IgD-negative memory B cell (primary cell): ENCODE measurements at regions not wholly inside any gene's neighbourhood (a gene's known extent, or its start where the extent isn't known, plus 50 kb on each side); places are given as distances from the start of the nearest gene placed in this dataset.
A peak's percentile ranks its signal among the peaks of the same experiment; 100 is the strongest.

Experiments
- H3K27ac Mint-ChIP-seq, 3 donors: one replicate each; pipeline ENCODE4 v1.8.0; 2020 to 2022; ENCODE audit warnings: mild to moderate bottlenecking in 3 of 3, mixed read lengths in 3 of 3, moderate library complexity in 1 of 3
- H3K27me3 Mint-ChIP-seq: one replicate; pipeline ENCODE4 v1.8.0; 2021; ENCODE audit warnings: mixed read lengths
- H3K36me3 Mint-ChIP-seq: one replicate; pipeline ENCODE4 v1.8.0; 2020; ENCODE audit warnings: mild to moderate bottlenecking, mixed read lengths
- H3K4me1 Mint-ChIP-seq, 3 donors: one replicate each; pipeline ENCODE4 v1.8.0; 2020 to 2022; ENCODE audit warnings: mixed read lengths in 3 of 3, mild to moderate bottlenecking in 1 of 3
- H3K4me3 Mint-ChIP-seq, 4 donors: one replicate each; pipeline ENCODE4 v1.8.0; 2020 to 2022; ENCODE audit warnings: mild to moderate bottlenecking in 4 of 4, mixed read lengths in 4 of 4, moderate library complexity in 3 of 4
- H3K9me3 Mint-ChIP-seq, 3 donors: one replicate each; pipeline ENCODE4 v1.8.0; 2020 to 2021; ENCODE audit warnings: mixed read lengths in 3 of 3, mild to moderate bottlenecking in 1 of 3

- Mint-ChIP-seq H3K27ac (peak overlapping the region; percentile 61 to 87 (median 86)), H3K27me3 (no peaks in the 10 kb centered on the region), H3K36me3 (no peaks in the 10 kb centered on the region), H3K4me1 (peaks cover 16 to 59% (median 34%) of the 10 kb centered on the region in 3 donors), H3K4me3 (peak overlapping the region in 1 of 4 donors; percentile 20), H3K9me3 (peaks cover 0 to 6% (median 0%) of the 10 kb centered on the region in 3 donors)
Measured at GRCh38 chr11:95717314-95717713, 72.3 kb downstream of the FAM76B start.

DNA sequence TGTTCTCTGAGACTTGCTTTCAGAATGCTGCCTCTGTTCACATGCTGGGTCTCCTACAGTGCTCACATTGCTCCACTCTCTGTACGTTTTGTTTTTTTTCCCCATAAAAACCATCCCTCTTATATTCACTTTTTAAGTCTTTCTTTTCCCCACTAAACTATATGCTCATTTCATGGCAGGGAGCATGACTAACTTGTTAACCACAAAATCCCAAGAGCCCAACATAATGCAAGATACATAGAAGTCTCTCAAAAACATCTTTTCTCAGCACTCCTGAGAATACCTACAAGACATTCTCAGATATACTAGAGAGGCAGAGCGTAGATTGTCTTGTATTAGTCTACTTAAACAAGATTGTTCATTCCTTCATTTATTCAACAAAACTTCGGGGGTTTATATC is 73.3 kb downstream of the FAM76B start:
- no peaks in the 10 kb centered on the region for H3K27me3 Mint-ChIP-seq
- peaks cover 0 to 6% (median 0%) of the 10 kb centered on the region in 3 donors for H3K9me3 Mint-ChIP-seq
- no peaks in the 10 kb centered on the region for H3K36me3 Mint-ChIP-seq
- peak overlapping the region; percentile 1 to 79 (median 51) for H3K4me3 Mint-ChIP-seq
- H3K4me1 Mint-ChIP-seq, result peaks cover 26 to 68% (median 42%) of the 10 kb centered on the region in 3 donors
- H3K27ac Mint-ChIP-seq, result peak overlapping the region; percentile 93 to 99 (median 98)

GRCh38 chr11:95715777-95716241 is 73.8 kb downstream of the FAM76B start:
- H3K9me3 Mint-ChIP-seq, result peaks cover 0 to 6% (median 0%) of the 10 kb centered on the region in 3 donors
- H3K27me3 Mint-ChIP-seq, result no peaks in the 10 kb centered on the region
- H3K27ac Mint-ChIP-seq, result peak overlapping the region; percentile 93 to 99 (median 98)
- H3K36me3 Mint-ChIP-seq, result peaks cover 2% of the 10 kb centered on the region
- H3K4me3 Mint-ChIP-seq, result peak overlapping the region; percentile 1 to 79 (median 68)
- H3K4me1 Mint-ChIP-seq, result peaks cover 31 to 69% (median 45%) of the 10 kb centered on the region in 3 donors

GRCh38 chr11:95714843-95715776 is 74.5 kb downstream of the FAM76B start:
- peak overlapping the region; percentile 1 to 79 (median 68) for H3K4me3 Mint-ChIP-seq
- no peaks in the 10 kb centered on the region for H3K27me3 Mint-ChIP-seq
- peak overlapping the region; percentile 93 to 99 (median 98) for H3K27ac Mint-ChIP-seq
- peaks cover 2% of the 10 kb centered on the region for H3K36me3 Mint-ChIP-seq
- H3K4me1 Mint-ChIP-seq, result peaks cover 26 to 67% (median 40%) of the 10 kb centered on the region in 3 donors
- H3K9me3 Mint-ChIP-seq, result peaks cover 0 to 6% (median 0%) of the 10 kb centered on the region in 3 donors

DNA sequence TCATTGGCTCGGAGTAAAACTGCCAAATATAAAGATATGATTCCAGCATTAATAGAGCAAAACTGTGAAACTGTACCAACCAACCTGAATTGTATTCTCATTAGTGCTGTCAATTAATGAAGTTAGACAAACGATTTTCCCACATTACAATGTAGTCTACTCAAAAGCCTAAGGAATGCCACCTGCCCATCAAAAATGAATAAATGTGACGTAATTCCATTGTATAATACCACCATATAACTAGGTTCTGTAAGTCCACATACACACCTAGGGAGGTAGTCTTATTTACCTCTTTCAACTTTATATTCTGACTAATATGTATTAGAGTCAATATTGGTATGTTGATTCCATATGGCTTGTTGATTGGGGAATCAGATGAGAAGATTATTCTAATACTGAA is 76.2 kb downstream of the FAM76B start:
- Mint-ChIP-seq H3K27me3 (no peaks in the 10 kb centered on the region), H3K4me3 (no peak overlapping the region), H3K27ac (peak overlapping the region; percentile 55 to 98 (median 93)), H3K36me3 (peaks cover 2% of the 10 kb centered on the region), H3K9me3 (peaks cover 0 to 6% (median 0%) of the 10 kb centered on the region in 3 donors), H3K4me1 (peaks cover 30 to 57% (median 33%) of the 10 kb centered on the region in 3 donors)

DNA sequence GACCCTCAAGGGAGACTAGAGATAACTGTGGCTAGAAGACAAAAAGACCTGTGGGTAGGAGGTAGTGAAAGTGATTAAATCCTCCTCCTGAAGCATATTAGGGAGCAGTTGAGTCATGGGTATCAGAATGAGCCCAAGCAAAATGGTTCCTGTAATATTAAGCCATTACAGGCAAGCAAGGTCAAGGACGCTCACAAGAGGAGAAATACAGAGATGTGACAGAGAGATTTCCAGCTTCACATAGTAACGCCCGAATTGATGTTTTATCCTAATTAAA is 77.7 kb downstream of the FAM76B start:
- peak overlapping the region; percentile 77 to 93 (median 82) for H3K4me3 Mint-ChIP-seq
- peak overlapping the region; percentile 87 to 96 (median 94) for H3K27ac Mint-ChIP-seq
- H3K4me1 Mint-ChIP-seq, result peaks cover 26 to 46% (median 30%) of the 10 kb centered on the region in 3 donors
- H3K36me3 Mint-ChIP-seq, result peaks cover 2% of the 10 kb centered on the region
- no peaks in the 10 kb centered on the region for H3K27me3 Mint-ChIP-seq
- H3K9me3 Mint-ChIP-seq, result no peaks in the 10 kb centered on the region

DNA sequence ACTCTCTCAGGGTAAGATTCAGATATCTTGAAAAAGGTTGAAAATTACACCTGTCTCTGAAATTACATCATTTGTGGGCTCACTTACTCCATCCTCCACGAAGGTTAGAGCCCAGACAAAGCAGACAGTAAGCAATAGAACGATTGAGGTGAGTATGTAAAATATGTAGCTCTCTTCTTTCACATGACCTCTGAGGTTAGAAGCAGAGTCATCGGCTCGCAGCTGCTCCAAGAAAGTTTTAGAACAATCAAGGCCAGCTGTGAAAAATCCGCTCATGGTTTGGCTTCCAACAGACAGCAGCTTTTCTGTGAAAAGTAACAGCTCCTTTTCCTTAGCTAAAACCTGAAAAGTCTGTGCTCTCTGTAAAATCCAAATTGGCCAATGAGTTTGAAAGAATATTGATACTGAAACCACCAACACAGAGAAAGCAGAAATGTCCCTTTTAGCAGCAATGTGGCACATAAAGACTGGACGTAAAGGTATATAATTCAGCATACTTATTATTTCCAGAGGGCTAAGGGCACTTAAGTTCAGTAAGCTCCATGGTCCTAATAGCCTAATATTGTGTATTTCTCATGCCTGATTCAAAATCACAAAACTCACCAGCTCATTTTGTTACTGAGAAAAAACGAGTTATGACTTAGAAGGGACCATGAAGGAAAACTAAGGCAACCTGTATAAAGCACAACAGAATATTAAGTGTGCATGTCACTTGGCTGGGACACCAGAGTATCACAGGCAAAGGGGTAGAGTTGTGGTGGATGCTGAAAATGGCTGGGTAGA is 78.2 kb downstream of the FAM76B start:
- H3K4me1 Mint-ChIP-seq, result peaks cover 27 to 46% (median 32%) of the 10 kb centered on the region in 3 donors
- H3K36me3 Mint-ChIP-seq, result peaks cover 2% of the 10 kb centered on the region
- peak overlapping the region; percentile 77 to 93 (median 82) for H3K4me3 Mint-ChIP-seq
- H3K27ac Mint-ChIP-seq, result peak overlapping the region; percentile 87 to 96 (median 94)
- no peaks in the 10 kb centered on the region for H3K27me3 Mint-ChIP-seq
- H3K9me3 Mint-ChIP-seq, result no peaks in the 10 kb centered on the region

GRCh38 chr11:95708681-95709080 is 80.9 kb downstream of the FAM76B start:
- peaks cover 16 to 28% (median 26%) of the 10 kb centered on the region in 3 donors for H3K4me1 Mint-ChIP-seq
- H3K27me3 Mint-ChIP-seq, result no peaks in the 10 kb centered on the region
- no peaks in the 10 kb centered on the region for H3K9me3 Mint-ChIP-seq
- H3K36me3 Mint-ChIP-seq, result peaks cover 2% of the 10 kb centered on the region
- H3K4me3 Mint-ChIP-seq, result no peak overlapping the region
- peak overlapping the region in 1 of 3 donors; percentile 88 for H3K27ac Mint-ChIP-seq

- H3K27me3 Mint-ChIP-seq, result no peaks in the 10 kb centered on the region
- H3K36me3 Mint-ChIP-seq, result peaks cover 2% of the 10 kb centered on the region
- H3K9me3 Mint-ChIP-seq, result no peaks in the 10 kb centered on the region
- H3K4me1 Mint-ChIP-seq, result peaks cover 20 to 25% (median 25%) of the 10 kb centered on the region in 3 donors
- H3K4me3 Mint-ChIP-seq, result no peak overlapping the region
- H3K27ac Mint-ChIP-seq, result no peak overlapping the region
Measured at GRCh38 chr11:95706974-95707387, 82.6 kb downstream of the FAM76B start.

DNA sequence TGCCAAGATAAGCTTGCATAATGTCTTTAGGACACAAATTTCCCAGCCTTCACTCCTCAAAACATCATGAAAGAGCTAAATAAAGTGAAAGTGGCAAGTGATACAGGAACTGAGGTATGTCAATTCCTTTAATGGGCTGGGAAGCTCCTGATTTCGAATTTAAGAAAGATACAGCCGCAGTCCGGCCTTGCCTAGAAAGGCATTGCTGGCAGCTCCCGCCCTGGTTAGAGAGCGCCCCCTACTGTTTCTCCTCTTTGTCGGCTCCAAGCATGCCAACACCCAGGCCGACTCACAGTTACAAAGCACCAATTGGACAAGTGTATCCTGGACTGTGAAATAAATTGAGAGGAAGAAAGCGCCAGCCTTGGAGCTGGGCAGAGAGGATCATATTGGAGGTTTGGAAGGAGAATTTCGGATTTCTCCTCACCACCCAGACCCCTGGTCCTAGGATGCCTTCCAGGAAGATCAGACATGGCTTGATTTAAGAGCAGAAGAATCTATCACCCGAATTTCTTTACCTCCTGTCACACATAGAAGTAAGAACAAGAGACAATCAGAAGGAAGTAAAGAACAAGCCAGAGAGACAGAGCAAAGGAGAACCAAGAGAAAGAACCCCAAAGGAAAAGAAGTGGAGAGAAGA is 84.0 kb downstream of the FAM76B start:
- Mint-ChIP-seq H3K4me3 (no peak overlapping the region), H3K4me1 (peaks cover 18 to 22% (median 18%) of the 10 kb centered on the region in 3 donors), H3K9me3 (no peaks in the 10 kb centered on the region), H3K36me3 (no peaks in the 10 kb centered on the region), H3K27ac (no peak overlapping the region), H3K27me3 (no peaks in the 10 kb centered on the region)

DNA sequence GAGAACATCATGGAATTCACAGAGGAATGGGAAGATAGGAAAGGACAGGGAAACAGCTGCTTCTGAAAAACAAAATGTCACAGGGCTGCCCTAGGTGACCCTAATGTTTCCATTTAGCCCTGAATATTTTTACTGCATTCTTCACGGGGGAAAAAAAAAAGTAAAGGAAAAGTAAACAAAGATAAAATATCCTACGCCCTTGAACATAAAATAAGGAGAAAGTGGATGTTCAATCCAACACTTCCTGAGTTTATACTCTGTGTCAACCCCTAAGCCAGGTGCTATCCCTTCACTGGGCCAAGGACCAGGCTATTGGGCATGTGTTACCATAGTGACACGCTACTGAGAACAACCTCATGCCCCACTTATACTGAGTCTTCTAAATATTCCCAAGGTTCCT is 84.7 kb downstream of the FAM76B start:
- no peaks in the 10 kb centered on the region for H3K9me3 Mint-ChIP-seq
- H3K4me1 Mint-ChIP-seq, result peaks cover 23 to 29% (median 26%) of the 10 kb centered on the region in 3 donors

GRCh38 chr11:95703049-95703448 is 86.5 kb downstream of the FAM76B start:
- H3K27ac Mint-ChIP-seq, result no peak overlapping the region
- H3K4me3 Mint-ChIP-seq, result peak overlapping the region in 3 of 4 donors; percentile 6 to 31 (median 18)
- H3K27me3 Mint-ChIP-seq, result no peaks in the 10 kb centered on the region
- H3K9me3 Mint-ChIP-seq, result no peaks in the 10 kb centered on the region
- H3K4me1 Mint-ChIP-seq, result peaks cover 35 to 40% (median 40%) of the 10 kb centered on the region in 3 donors
- no peaks in the 10 kb centered on the region for H3K36me3 Mint-ChIP-seq

More for the DNA sequence above, 84.7 kb downstream of the FAM76B start:
- H3K36me3 Mint-ChIP-seq, result no peaks in the 10 kb centered on the region
- no peaks in the 10 kb centered on the region for H3K27me3 Mint-ChIP-seq
- no peak overlapping the region for H3K4me3 Mint-ChIP-seq
- no peak overlapping the region for H3K27ac Mint-ChIP-seq

DNA sequence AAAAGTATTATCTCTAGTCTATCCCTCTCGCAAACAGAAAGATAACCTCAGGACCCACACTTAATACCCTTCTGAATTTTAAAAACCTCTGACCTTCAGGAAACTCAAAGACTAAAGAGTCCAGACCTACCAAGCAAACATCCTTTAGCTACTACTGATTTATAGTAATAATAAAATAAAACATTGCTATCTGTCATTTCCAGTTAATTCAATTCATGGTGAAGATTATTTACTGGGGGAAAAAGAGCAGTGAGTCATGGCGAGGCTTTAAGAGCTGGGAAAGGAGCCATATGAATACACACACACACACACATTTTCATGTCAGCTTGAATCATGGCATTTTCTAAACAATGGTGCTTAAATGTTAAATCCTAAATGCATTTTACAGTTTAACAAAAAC is 87.1 kb downstream of the FAM76B start:
- H3K4me3 Mint-ChIP-seq, result no peak overlapping the region
- H3K27me3 Mint-ChIP-seq, result no peaks in the 10 kb centered on the region
- H3K27ac Mint-ChIP-seq, result no peak overlapping the region
- peaks cover 41 to 46% (median 45%) of the 10 kb centered on the region in 3 donors for H3K4me1 Mint-ChIP-seq
- no peaks in the 10 kb centered on the region for H3K9me3 Mint-ChIP-seq
- H3K36me3 Mint-ChIP-seq, result no peaks in the 10 kb centered on the region

GRCh38 chr11:95700471-95700817 is 89.1 kb downstream of the FAM76B start:
- no peaks in the 10 kb centered on the region for H3K36me3 Mint-ChIP-seq
- peak overlapping the region; percentile 89 to 95 (median 95) for H3K27ac Mint-ChIP-seq
- peaks cover 43 to 55% (median 50%) of the 10 kb centered on the region in 3 donors for H3K4me1 Mint-ChIP-seq
- no peaks in the 10 kb centered on the region for H3K9me3 Mint-ChIP-seq
- H3K4me3 Mint-ChIP-seq, result peak overlapping the region; percentile 78 to 94 (median 82)
- H3K27me3 Mint-ChIP-seq, result no peaks in the 10 kb centered on the region
